ENCODE measurements at regions not wholly inside any gene's neighbourhood (a gene's known extent, or its start where the extent isn't known, plus 50 kb on each side); places are given as distances from the start of the nearest gene placed in this dataset.

DNA sequence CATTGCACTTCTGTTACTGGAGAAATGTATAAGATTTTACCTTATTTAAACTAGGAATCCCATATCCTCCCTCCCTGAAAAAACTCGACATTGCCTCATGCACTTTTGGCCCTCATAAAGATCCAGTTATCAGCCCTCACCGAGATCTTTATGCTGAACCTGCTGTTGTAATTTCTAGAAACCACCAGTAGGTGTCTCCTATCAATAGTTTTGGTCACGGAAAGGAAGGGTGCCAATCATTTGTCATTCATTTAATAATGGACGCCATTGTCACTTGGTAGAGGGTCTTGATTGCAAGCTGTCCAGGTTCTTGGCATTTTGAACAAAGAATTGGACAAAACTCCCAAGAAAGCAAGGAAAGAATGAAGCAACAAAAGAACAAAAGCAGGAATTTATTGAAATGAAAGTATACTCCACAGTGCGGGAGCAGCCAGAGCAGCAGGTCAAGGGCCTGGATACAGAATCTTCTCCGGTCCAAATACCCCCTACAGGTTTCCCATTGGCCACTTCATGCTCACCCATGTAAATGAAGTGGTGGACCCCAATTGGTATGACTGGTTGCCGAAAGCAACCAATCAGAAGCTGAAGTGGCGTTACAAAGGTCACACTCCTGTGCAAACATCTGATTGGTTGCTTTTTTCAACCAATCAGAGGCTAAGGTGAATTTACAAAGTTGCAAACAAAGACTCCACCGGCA, 524.3 kb downstream of the PSAT1 start:
- H3K27ac ChIP-seq (ENCODE audit: low read depth, low read length) = no peak overlapping the region
- no peaks in the 10 kb centered on the region for H3K4me1 ChIP-seq (ENCODE audit: control insufficient read depth, insufficient read depth, low read length)
- H3K27me3 ChIP-seq (ENCODE audit: control insufficient read depth, insufficient read depth, low read length) = no peaks in the 10 kb centered on the region
- H3K9ac ChIP-seq (ENCODE audit: low read length) = no peak overlapping the region
- no peak overlapping the region for H3K4me3 ChIP-seq (ENCODE audit: low read length)
- no peaks in the 10 kb centered on the region for H3K36me3 ChIP-seq (ENCODE audit: control insufficient read depth, insufficient read depth, low read length)

DNA sequence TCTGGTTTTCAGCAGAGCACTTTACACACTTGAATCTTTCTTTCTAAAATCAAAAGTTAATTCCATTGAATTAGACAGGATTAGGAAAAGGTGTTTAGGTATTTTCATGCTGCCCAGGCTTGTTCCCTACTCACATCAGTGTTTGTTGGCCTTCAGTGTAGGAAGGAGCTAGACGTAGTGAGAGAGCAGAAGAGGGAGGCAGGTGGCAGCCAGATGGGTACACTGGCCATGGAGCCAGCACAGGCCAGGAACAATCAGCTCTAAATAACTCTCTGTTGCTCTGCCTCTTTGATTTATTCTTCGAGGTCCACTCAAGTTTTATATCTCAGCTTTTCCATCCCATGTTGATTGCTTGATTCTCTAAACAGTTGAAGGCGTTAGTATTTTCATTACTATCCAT, 529.6 kb downstream of the PSAT1 start:
- H3K27me3 ChIP-seq (ENCODE audit: control insufficient read depth, insufficient read depth, low read length) = no peaks in the 10 kb centered on the region
- H3K4me1 ChIP-seq (ENCODE audit: control insufficient read depth, insufficient read depth, low read length) = no peaks in the 10 kb centered on the region
- no peak overlapping the region for H3K9ac ChIP-seq (ENCODE audit: low read length)
- no peak overlapping the region for H3K27ac ChIP-seq (ENCODE audit: low read depth, low read length)
- H3K36me3 ChIP-seq (ENCODE audit: control insufficient read depth, insufficient read depth, low read length) = no peaks in the 10 kb centered on the region
- no peak overlapping the region for H3K4me3 ChIP-seq (ENCODE audit: low read length)

DNA sequence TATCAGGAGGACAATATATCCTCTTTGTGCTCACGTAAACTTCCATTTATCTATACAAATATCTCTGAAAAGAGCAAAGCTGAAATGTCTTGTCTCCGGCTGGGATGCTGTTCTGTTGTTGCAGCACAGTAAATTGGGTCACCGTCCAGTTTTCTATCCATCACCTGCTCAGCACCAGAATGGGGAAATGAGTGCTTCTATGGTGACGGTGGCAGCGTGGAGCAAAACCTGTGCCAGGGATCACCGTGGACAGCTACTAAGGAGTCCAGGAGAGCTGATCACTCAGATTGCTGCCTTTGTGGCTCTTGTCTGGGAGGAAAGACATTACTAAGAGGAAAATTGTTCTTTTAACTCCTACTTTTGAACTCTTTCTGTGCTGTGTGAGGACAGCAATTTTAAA, 531.6 kb downstream of the PSAT1 start:
- Histone ChIP-seq H3K4me1 (ENCODE audit: control insufficient read depth, insufficient read depth, low read length) (no peaks in the 10 kb centered on the region), H3K36me3 (ENCODE audit: control insufficient read depth, insufficient read depth, low read length) (no peaks in the 10 kb centered on the region), H3K27me3 (ENCODE audit: control insufficient read depth, insufficient read depth, low read length) (no peaks in the 10 kb centered on the region), H3K27ac (ENCODE audit: low read depth, low read length) (no peak overlapping the region), H3K9ac (ENCODE audit: low read length) (no peak overlapping the region), H3K4me3 (ENCODE audit: low read length) (no peak overlapping the region)

DNA sequence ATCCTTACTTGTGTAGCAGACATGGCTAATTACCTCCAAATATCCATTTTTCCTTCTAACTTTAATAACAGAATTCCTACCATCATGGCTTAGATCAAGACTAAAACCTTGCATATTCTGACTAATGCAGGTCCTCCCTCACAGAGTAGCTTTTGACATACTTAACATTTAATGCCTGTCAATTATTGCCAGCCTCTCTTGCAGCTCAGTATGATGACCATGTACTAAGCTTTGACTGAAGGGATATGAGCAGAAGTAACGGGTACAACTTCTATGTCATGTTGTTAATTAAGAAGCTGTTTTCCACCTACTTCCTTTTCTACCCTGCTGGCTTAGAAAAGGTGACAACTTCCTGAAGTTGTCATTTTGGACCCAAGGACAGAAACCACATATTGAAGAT, 533.4 kb downstream of the PSAT1 start:
- H3K36me3 ChIP-seq (ENCODE audit: control insufficient read depth, insufficient read depth, low read length) = no peaks in the 10 kb centered on the region
- no peak overlapping the region for H3K4me3 ChIP-seq (ENCODE audit: low read length)
- H3K4me1 ChIP-seq (ENCODE audit: control insufficient read depth, insufficient read depth, low read length) = no peaks in the 10 kb centered on the region
- H3K9ac ChIP-seq (ENCODE audit: low read length) = no peak overlapping the region
- no peaks in the 10 kb centered on the region for H3K27me3 ChIP-seq (ENCODE audit: control insufficient read depth, insufficient read depth, low read length)
- H3K27ac ChIP-seq (ENCODE audit: low read depth, low read length) = no peak overlapping the region

DNA sequence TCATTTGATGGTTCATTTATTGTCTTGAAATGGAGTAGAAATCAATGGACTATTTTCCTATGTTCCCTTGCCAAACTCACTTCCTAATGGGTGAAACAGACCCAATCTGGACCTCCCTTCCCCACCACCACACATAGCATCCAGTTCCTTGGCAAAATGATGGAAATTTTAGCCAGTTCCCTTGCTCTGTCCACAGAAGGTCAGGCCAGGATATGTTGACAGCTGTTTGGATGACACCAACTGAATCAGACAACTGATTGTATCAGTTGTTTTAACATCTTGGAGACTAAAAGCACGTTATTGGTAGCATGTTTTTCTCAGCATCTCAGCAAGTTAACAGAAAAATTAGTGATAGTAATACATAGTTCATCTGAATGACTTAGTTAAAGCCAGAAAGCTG, 534.8 kb downstream of the PSAT1 start:
- no peaks in the 10 kb centered on the region for H3K27me3 ChIP-seq (ENCODE audit: control insufficient read depth, insufficient read depth, low read length)
- H3K9ac ChIP-seq (ENCODE audit: low read length) = no peak overlapping the region
- H3K27ac ChIP-seq (ENCODE audit: low read depth, low read length) = no peak overlapping the region
- H3K4me3 ChIP-seq (ENCODE audit: low read length) = no peak overlapping the region
- no peaks in the 10 kb centered on the region for H3K36me3 ChIP-seq (ENCODE audit: control insufficient read depth, insufficient read depth, low read length)
- no peaks in the 10 kb centered on the region for H3K4me1 ChIP-seq (ENCODE audit: control insufficient read depth, insufficient read depth, low read length)

DNA sequence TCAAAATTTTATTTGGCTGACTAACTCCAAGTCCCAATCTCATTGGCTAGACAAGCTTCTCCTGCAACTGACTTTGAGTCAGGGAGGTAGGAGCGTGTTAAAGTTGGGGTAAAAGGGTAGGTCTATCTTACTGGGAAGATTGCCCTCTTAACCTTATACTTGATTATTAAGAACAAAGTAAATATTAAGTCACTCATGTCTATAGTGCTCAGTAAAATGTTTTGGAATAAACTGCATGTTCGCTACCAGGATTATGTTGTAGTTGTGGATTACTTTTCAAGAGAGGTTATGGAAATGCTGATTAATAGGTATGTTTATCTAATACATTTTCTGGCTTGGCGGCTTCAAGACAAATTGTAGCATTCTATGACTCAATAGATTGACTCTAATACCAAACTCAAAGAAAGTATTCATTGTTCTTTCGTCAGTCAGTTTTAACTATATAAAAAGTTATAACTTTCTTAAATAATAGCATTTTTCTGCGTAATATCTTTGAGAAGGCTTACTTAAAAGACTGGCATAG, 539.1 kb downstream of the PSAT1 start:
- H3K27me3 ChIP-seq (ENCODE audit: control insufficient read depth, insufficient read depth, low read length) = no peaks in the 10 kb centered on the region
- no peaks in the 10 kb centered on the region for H3K4me1 ChIP-seq (ENCODE audit: control insufficient read depth, insufficient read depth, low read length)
- no peaks in the 10 kb centered on the region for H3K36me3 ChIP-seq (ENCODE audit: control insufficient read depth, insufficient read depth, low read length)
- no peak overlapping the region for H3K4me3 ChIP-seq (ENCODE audit: low read length)
- H3K9ac ChIP-seq (ENCODE audit: low read length) = no peak overlapping the region
- no peak overlapping the region for H3K27ac ChIP-seq (ENCODE audit: low read depth, low read length)

DNA sequence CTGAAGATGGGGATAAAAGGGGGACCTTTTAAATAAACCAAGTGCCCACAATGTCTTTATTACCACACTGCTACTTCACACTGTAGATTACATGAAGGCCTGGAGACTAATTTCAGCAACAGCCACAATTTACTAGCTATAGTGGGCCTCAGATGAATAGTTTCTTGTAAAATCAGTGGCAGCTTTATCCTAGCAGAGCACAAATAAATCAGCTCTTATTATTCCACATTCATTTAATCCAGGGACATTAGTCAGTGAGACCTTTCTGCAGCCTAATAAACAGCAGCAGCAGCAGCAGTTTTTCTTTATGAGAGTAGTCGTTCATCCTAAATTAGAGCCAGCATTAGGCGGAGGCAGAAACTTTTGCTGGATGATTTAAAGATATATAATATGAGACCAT, 542.3 kb downstream of the PSAT1 start:
- no peaks in the 10 kb centered on the region for H3K27me3 ChIP-seq (ENCODE audit: control insufficient read depth, insufficient read depth, low read length)
- H3K4me3 ChIP-seq (ENCODE audit: low read length) = no peak overlapping the region
- no peak overlapping the region for H3K9ac ChIP-seq (ENCODE audit: low read length)
- H3K36me3 ChIP-seq (ENCODE audit: control insufficient read depth, insufficient read depth, low read length) = no peaks in the 10 kb centered on the region
- no peaks in the 10 kb centered on the region for H3K4me1 ChIP-seq (ENCODE audit: control insufficient read depth, insufficient read depth, low read length)
- H3K27ac ChIP-seq (ENCODE audit: low read depth, low read length) = no peak overlapping the region

DNA sequence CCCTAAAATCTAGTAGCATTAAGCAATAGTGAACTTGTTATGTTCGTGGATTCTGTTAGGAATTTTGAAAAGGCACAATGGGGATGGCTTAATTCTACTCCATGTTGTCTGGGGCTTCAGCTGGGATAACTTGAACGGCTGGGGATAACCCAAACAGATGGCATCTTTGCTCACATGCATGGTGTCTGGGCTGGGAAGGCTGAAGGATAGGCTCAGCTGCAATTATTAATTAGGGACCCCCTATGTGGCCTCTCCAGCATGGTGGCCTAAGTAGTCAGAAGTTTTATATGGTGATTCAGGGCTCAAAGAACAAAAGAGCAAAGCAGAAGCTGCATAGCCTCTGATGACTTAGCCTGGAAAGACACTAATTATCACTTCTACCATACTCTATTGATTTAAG, 551.1 kb downstream of the PSAT1 start:
- Histone ChIP-seq H3K27ac (ENCODE audit: low read depth, low read length) (no peak overlapping the region), H3K4me1 (ENCODE audit: control insufficient read depth, insufficient read depth, low read length) (no peaks in the 10 kb centered on the region), H3K27me3 (ENCODE audit: control insufficient read depth, insufficient read depth, low read length) (no peaks in the 10 kb centered on the region), H3K36me3 (ENCODE audit: control insufficient read depth, insufficient read depth, low read length) (no peaks in the 10 kb centered on the region), H3K4me3 (ENCODE audit: low read length) (no peak overlapping the region), H3K9ac (ENCODE audit: low read length) (no peak overlapping the region)

DNA sequence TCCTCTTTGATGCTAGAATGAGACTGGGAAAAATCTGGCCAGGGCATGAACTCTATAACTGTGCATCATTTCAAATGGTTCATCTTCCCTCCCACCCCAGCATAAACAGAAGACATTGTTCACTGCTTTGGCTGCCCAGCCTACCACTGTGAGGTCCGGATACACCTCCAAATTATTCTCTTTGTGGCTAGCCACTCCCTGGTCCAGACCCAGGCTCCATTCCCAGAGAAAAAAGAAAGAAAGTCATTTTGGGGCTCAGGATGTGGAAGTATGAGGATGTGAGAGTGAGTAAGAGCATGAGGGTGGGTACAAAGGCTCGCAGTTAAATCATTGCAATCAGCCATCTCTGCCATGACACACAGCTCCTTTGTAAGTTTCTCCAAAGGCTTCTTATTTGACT, 559.2 kb downstream of the PSAT1 start:
- Histone ChIP-seq H3K9ac (ENCODE audit: low read length) (no peak overlapping the region), H3K27ac (ENCODE audit: low read depth, low read length) (no peak overlapping the region), H3K27me3 (ENCODE audit: control insufficient read depth, insufficient read depth, low read length) (no peaks in the 10 kb centered on the region), H3K36me3 (ENCODE audit: control insufficient read depth, insufficient read depth, low read length) (no peaks in the 10 kb centered on the region), H3K4me3 (ENCODE audit: low read length) (no peak overlapping the region), H3K4me1 (ENCODE audit: control insufficient read depth, insufficient read depth, low read length) (no peaks in the 10 kb centered on the region)

DNA sequence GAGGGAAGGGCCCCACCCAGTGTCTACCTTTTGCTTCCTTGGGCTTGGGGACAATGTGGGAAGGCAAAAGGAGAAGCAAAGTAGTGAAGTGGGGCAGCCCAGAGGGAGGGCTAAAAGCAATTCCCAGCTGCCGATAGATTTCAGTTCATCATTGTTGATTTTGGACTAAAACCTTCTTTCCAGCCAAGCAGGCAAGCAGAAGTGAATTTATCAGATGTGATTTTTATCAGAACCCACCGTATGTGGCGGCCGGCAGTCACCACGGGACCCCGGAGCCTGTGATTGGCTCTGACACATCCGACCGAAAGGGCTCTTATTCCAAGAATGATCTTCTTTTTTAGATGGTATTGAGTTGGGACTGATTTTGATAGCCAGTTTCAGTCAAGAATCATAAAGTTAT, 559.9 kb downstream of the PSAT1 start:
- H3K4me1 ChIP-seq (ENCODE audit: control insufficient read depth, insufficient read depth, low read length) = no peaks in the 10 kb centered on the region
- no peak overlapping the region for H3K9ac ChIP-seq (ENCODE audit: low read length)
- no peak overlapping the region for H3K27ac ChIP-seq (ENCODE audit: low read depth, low read length)
- H3K27me3 ChIP-seq (ENCODE audit: control insufficient read depth, insufficient read depth, low read length) = no peaks in the 10 kb centered on the region
- H3K36me3 ChIP-seq (ENCODE audit: control insufficient read depth, insufficient read depth, low read length) = no peaks in the 10 kb centered on the region
- H3K4me3 ChIP-seq (ENCODE audit: low read length) = no peak overlapping the region

DNA sequence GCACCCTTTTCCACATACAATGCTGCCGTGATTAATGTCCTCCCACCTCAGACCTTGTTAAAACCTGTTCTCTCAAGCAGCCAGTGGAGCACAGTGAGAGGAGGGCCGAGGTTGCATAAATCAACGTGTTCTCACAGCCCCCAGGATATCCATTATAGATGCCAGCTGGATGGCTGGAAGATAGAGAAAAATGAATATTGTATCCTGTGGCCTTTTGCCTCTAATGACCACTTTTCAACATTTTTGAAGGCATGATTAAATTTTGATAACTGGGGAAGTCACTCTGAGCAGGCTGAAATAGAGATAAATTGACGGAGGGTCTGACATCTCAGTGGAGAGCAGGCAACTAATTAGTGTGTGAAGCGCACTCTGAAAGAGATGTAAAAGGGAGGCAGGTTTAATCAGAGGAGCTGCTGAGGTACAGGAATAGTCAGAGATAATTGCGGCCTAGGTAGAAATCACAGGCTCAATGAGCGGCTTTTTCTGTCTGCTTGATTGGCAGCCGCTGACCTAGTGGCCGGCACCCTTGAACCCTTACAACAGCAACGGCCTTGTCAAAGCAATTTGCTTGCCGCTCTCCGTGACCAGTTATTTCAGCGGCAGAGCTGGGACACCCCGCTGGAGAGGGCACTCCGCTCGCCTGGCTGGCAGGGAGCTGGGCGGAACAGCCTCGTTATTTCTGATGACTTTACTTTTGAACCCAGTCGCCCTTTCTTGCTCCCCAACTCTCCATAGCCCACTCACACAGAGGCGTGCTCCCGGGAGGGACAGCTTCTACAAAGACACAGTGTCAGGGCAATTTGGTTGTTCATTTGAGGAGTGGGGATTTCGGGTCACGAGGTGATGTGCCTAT, 560.7 kb downstream of the PSAT1 start:
- Histone ChIP-seq H3K27me3 (ENCODE audit: control insufficient read depth, insufficient read depth, low read length) (no peaks in the 10 kb centered on the region), H3K4me3 (ENCODE audit: low read length) (no peak overlapping the region), H3K9ac (ENCODE audit: low read length) (no peak overlapping the region), H3K27ac (ENCODE audit: low read depth, low read length) (no peak overlapping the region), H3K36me3 (ENCODE audit: control insufficient read depth, insufficient read depth, low read length) (no peaks in the 10 kb centered on the region), H3K4me1 (ENCODE audit: control insufficient read depth, insufficient read depth, low read length) (no peaks in the 10 kb centered on the region)

DNA sequence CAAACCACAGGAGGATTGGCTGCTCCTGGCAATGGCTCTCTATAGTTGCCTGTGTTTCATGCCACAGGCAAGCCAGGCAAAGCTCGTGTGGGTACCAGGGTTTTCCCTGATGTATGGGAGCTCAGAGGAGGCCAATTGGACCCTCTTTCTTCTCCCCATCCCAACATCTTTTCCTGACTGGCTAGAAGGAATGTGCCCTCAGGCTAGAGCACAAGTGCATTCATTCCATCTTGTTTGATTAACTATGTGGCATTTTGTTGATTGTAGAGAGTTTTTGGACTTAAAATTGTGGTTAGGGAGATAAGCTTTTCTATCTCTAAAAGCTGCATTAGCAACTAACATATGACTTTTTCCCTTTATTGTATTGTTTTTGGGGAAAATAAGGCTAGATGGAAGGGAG, 561.3 kb downstream of the PSAT1 start:
- H3K9ac ChIP-seq (ENCODE audit: low read length) = no peak overlapping the region

More for the DNA sequence above, 561.3 kb downstream of the PSAT1 start:
- no peak overlapping the region for H3K27ac ChIP-seq (ENCODE audit: low read depth, low read length)
- H3K4me1 ChIP-seq (ENCODE audit: control insufficient read depth, insufficient read depth, low read length) = no peaks in the 10 kb centered on the region
- no peak overlapping the region for H3K4me3 ChIP-seq (ENCODE audit: low read length)
- no peaks in the 10 kb centered on the region for H3K36me3 ChIP-seq (ENCODE audit: control insufficient read depth, insufficient read depth, low read length)
- no peaks in the 10 kb centered on the region for H3K27me3 ChIP-seq (ENCODE audit: control insufficient read depth, insufficient read depth, low read length)

Measured in rectal smooth muscle tissue (tissue), 1 donor.